NB4 (cell line): ENCODE measurements at regions not wholly inside any gene's neighbourhood (a gene's known extent, or its start where the extent isn't known, plus 50 kb on each side); places are given as distances from the start of the nearest gene placed in this dataset.
"Not testable (repeated sequence)": the region's sequence is repeated elsewhere in the genome, so short reads cannot be mapped to it uniquely, and the experiment has no call there.

Source experiments
- DNase-seq: peaks from one replicate; pipeline ENCODE4 v3.0.0; 2010; ENCODE audit warnings: low read depth
- H3K4me3 ChIP-seq: one replicate; pipeline ENCODE4 v1.5.1; 2011; ENCODE audit warnings: mild to moderate bottlenecking, low read depth, low read length, moderate library complexity
- CTCF ChIP-seq: IDR thresholded peaks from one replicate; pipeline ENCODE4 v1.5.1; 2012; ENCODE audit warnings: low read depth, low read length
- MAX ChIP-seq: IDR thresholded peaks from 2 replicates; pipeline ENCODE4 v1.6.1; 2011; ENCODE audit warnings: low read depth, low read length
- MYC ChIP-seq: IDR thresholded peaks from 2 replicates; pipeline ENCODE4 v1.6.1; 2011; ENCODE audit warnings: low read depth, low read length
- POLR2A ChIP-seq: IDR thresholded peaks from 2 replicates; pipeline ENCODE4 v1.6.1; 2011; ENCODE audit warnings: mild to moderate bottlenecking; ENCODE audit not compliant: insufficient read length; ENCODE audit errors: extremely low read depth

- H3K4me3 ChIP-seq: no peak overlapping the region
- TF ChIP-seq MAX (no peak), MYC (no peak), POLR2A (no peak), CTCF (no peak)
- no peak for DNase-seq
These were observed 153.7 kb upstream of the ALG10B start for GRCh38 chr12:38162708-38163441.

- DNase-seq: no peak
- TF ChIP-seq POLR2A (no peak), MAX (no peak), MYC (no peak)
- H3K4me3 ChIP-seq: no peak overlapping the region
These were observed 153.2 kb upstream of the ALG10B start for GRCh38 chr12:38163442-38163801.

GRCh38 chr12:38166225-38166624, 150.3 kb upstream of the ALG10B start:
- H3K4me3 ChIP-seq: no peak overlapping the region
- TF ChIP-seq MAX (no peak), POLR2A (no peak), CTCF (no peak), MYC (no peak)
- DNase-seq: no peak

GRCh38 chr12:38175538-38175937, 141.0 kb upstream of the ALG10B start:
- no peak for TF ChIP-seq POLR2A
- TF ChIP-seq MYC: no peak
- no peak for TF ChIP-seq MAX
- H3K4me3 ChIP-seq: no peak overlapping the region
- no peak for DNase-seq

GRCh38 chr12:38183617-38184016, 133.0 kb upstream of the ALG10B start:
- H3K4me3 ChIP-seq, DNase-seq: not testable (repeated sequence)

- DNase-seq, H3K4me3 ChIP-seq: not testable (repeated sequence)
These were observed 119.3 kb upstream of the ALG10B start for GRCh38 chr12:38197286-38197685.

GRCh38 chr12:38201461-38202276, 114.9 kb upstream of the ALG10B start:
- TF ChIP-seq MAX (no peak), POLR2A (no peak), MYC (no peak), CTCF (no peak)
- DNase-seq: no peak
- H3K4me3 ChIP-seq: no peak overlapping the region
